Adrenal gland (tissue), 9 donors: ENCODE measurements at regions not wholly inside any gene's neighbourhood (a gene's known extent, or its start where the extent isn't known, plus 50 kb on each side); places are given as distances from the start of the nearest gene placed in this dataset.

Experiments
- DNase-seq, 7 donors: peaks; one replicate each; pipeline ENCODE4 v3.0.0-alpha.2; 2019 to 2020
- H3K27ac ChIP-seq, 5 donors: fragments of 200-600 bp; sonication (generic) in 4 of 5; 1 replicate in 3 of 5; 2 replicates in 2 of 5; pipeline versions ENCODE4 v1.5.1 to v1.8.0; 2016 to 2020; ENCODE audit warnings: mild to moderate bottlenecking in 1 of 5
- H3K27me3 ChIP-seq: fragments of 200-600 bp; 2 replicates; pipeline ENCODE4 v1.8.0; 2021
- H3K36me3 ChIP-seq, 2 donors: fragments of 200-600 bp; replicated peaks in 1 of 2; 1 replicate in 1 of 2; 2 replicates in 1 of 2; pipeline versions ENCODE4 v1.5.1 to v1.8.0; 2018 to 2022
- H3K4me1 ChIP-seq, 2 donors: fragments of 200-600 bp; replicated peaks in 1 of 2; 1 replicate in 1 of 2; 2 replicates in 1 of 2; pipeline versions ENCODE4 v1.5.1 to v1.8.0; 2018 to 2021
- H3K4me3 ChIP-seq, 4 donors: fragments of 200-600 bp; sonication (generic) in 3 of 4; one replicate each; pipeline ENCODE4 v1.5.1; 2016 to 2018
- H3K9me3 ChIP-seq, 3 donors: fragments of 200-600 bp; sonication (generic) in 1 of 3; replicated peaks in 1 of 3; 1 replicate in 2 of 3; 2 replicates in 1 of 3; pipeline versions ENCODE4 v1.5.1 to v1.8.0; 2016 to 2021
- CTCF ChIP-seq, 6 experiments: fragments of 450-650 bp in 4 of 6; fragments of 200-600 bp in 2 of 6; sonication (generic) in 1 of 6; IDR thresholded peaks; 1 replicate in 5 of 6; 2 replicates in 1 of 6; pipeline versions ENCODE4 v1.5.1 to v1.8.0; 2016 to 2021; ENCODE audit warnings: antibody characterized with exemption in 6 of 6, mild to moderate bottlenecking in 2 of 6, moderate library complexity in 1 of 6
- POLR2A ChIP-seq, 2 donors: fragments of 450-650 bp; IDR thresholded peaks; one replicate each; pipeline ENCODE4 v1.6.1; 2017; ENCODE audit warnings: antibody characterized with exemption in 2 of 2, mild to moderate bottlenecking in 2 of 2, moderate library complexity in 1 of 2
- WGBS, 4 donors: extraction: QIAGEN DNeasy Blood & Tissue Kit in 2 of 4; methylation state at CpG; one replicate each; pipeline versions ENCODE4 v1.1.5 to v1.1.7; 2013 to 2017; 5-methylcytosine and 5-hydroxymethylcytosine counted together
- intact Hi-C, 2 donors: fragments of 100-400 bp; cut with DNase I; formaldehyde crosslinking; loops; one replicate each; pipeline versions ENCODE4 v1.14.1 to v1.15.0; 2022 to 2023
- donor health status: healthy with polysubstance abuse.
- donor health status: Bipolar disorder and iron deficiency.
- donor health status: DM: yes; HTN: yes; CAD: no.
- donor health status: DM: no; HTN: no; CAD: no.
- donor health status: DM: no; HTN: no; CAD: no.

- H3K36me3 ChIP-seq = no peaks in the 10 kb centered on the region
- intact Hi-C loops = no loop called here
- WGBS, 4 donors = 79 to 91% (median 84%) methylated on average over 4 of the region's 4 CpGs
- no peaks in the 10 kb centered on the region for H3K27me3 ChIP-seq
- H3K4me3 ChIP-seq = no peak overlapping the region
- H3K27ac ChIP-seq = no peak overlapping the region
- H3K4me1 ChIP-seq = no peaks in the 10 kb centered on the region
- DNase-seq = no peak
- no peak for TF ChIP-seq POLR2A (IDR thresholded peaks at IDR 0.05)
- TF ChIP-seq CTCF (IDR thresholded peaks at IDR 0.05) = no peak
- no peaks in the 10 kb centered on the region for H3K9me3 ChIP-seq
Observed at GRCh38 chr10:89085153-89085552, 94.6 kb downstream of the FAS start.

GRCh38 chr10:89082086-89082485, 91.5 kb downstream of the FAS start:
- TF ChIP-seq CTCF (IDR thresholded peaks at IDR 0.05) = no peak
- TF ChIP-seq POLR2A (IDR thresholded peaks at IDR 0.05) = no peak
- intact Hi-C loops = no loop called here
- Histone ChIP-seq H3K4me3 (no peak overlapping the region), H3K9me3 (no peaks in the 10 kb centered on the region), H3K27me3 (no peaks in the 10 kb centered on the region), H3K36me3 (no peaks in the 10 kb centered on the region), H3K27ac (no peak overlapping the region), H3K4me1 (peaks cover 0 to 9% of the 10 kb centered on the region in 2 donors)
- WGBS, 4 donors = 70 to 87% (median 78%) methylated on average over 5 of the region's 5 CpGs
- DNase-seq = no peak

- H3K27me3 ChIP-seq = no peaks in the 10 kb centered on the region
- 66 to 78% (median 67%) methylated on average over 3 of the region's 3 CpGs for WGBS, 4 donors
- TF ChIP-seq CTCF (IDR thresholded peaks at IDR 0.05) (no peak), POLR2A (IDR thresholded peaks at IDR 0.05) (no peak)
- no peak for DNase-seq
- no peaks in the 10 kb centered on the region for H3K9me3 ChIP-seq
- H3K4me3 ChIP-seq = no peak overlapping the region
- H3K4me1 ChIP-seq = peaks cover 0 to 9% of the 10 kb centered on the region in 2 donors
- no peak overlapping the region for H3K27ac ChIP-seq
- intact Hi-C loops = no loop called here
- no peaks in the 10 kb centered on the region for H3K36me3 ChIP-seq
Observed at GRCh38 chr10:89080660-89081059, 90.1 kb downstream of the FAS start.

- TF ChIP-seq POLR2A (IDR thresholded peaks at IDR 0.05) (no peak), CTCF (IDR thresholded peaks at IDR 0.05) (no peak)
- Histone ChIP-seq H3K4me3 (no peak overlapping the region), H3K9me3 (no peaks in the 10 kb centered on the region), H3K36me3 (no peaks in the 10 kb centered on the region), H3K27ac (no peak overlapping the region), H3K4me1 (peaks cover 0 to 9% of the 10 kb centered on the region in 2 donors), H3K27me3 (no peaks in the 10 kb centered on the region)
- no peak for DNase-seq
- intact Hi-C loops = no loop called here
- WGBS, 4 donors = 61 to 64% (median 62%) methylated on average over 1 of the region's 1 CpG
Observed at GRCh38 chr10:89079961-89080360, 89.4 kb downstream of the FAS start.
